Lung microvascular endothelial cell (primary cell): ENCODE measurements at regions not wholly inside any gene's neighbourhood (a gene's known extent, or its start where the extent isn't known, plus 50 kb on each side); places are given as distances from the start of the nearest gene placed in this dataset.
"Not testable (repeated sequence)": the region's sequence is repeated elsewhere in the genome, so short reads cannot be mapped to it uniquely, and the experiment has no call there.

Experiments used
- DNase-seq, 2 donors: peaks; one replicate each; pipeline versions ENCODE4 v3.0.0 to v3.0.0-alpha.2; 2010; ENCODE audit warnings: low read depth in 2 of 2

DNA sequence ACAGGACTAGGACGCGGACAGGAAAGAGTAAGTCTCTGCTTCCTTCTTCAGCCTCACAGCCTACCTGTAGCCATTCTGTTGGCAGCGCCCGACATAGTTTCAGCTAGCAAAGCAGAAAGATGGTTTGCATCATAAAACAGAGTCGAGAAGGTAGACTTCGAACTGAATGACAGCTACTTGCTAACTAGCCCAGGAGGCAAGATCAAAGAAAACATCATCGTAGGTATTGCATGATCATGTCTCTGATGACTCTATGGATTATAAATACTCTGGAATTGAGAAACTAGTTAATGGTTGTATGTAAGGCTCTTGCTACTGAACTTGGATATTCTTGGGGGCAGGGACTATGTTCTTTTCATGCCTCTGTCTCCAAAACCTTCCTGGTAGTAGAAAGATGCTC is 333.1 kb upstream of the KLF3 start:
- no peak for DNase-seq

DNA sequence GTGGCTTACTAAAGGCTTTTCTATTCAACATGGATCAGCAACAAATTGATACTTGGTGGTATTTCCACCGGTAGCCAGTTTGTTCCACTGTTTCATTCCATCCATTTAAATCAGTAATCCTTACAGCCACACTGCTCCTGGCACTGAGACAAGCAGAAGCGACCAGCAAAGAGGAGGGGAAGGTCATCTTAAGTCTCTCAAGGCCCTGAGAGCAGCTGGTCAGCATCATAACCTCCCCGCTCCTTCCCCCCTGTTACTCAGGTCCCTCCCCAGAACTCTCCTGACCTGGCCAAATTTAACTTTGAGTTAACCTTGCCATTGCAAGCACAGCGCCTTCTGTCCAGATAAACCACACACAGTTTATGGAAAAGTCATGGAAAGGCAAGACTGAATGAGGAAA is 331.3 kb upstream of the KLF3 start:
- no peak for DNase-seq

DNA sequence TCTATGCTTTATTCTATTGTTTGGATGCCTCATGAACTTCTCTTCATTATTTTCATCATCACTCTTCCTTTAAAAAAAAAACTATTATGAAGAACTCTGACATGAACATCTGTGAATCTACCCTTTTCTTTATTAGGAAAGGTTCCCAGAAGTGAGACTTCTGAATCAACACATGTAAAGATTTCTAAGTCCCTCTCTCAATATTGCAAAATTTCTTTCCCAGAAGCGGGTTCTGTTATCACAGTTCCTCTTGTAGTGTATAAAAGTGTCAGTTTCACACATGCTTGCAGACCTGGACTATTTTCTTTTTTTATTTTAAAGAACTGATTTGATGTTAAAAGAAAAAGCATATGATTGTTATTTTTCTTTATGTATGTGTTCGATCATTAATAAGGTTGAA is 330.8 kb upstream of the KLF3 start:
- no peak for DNase-seq

DNA sequence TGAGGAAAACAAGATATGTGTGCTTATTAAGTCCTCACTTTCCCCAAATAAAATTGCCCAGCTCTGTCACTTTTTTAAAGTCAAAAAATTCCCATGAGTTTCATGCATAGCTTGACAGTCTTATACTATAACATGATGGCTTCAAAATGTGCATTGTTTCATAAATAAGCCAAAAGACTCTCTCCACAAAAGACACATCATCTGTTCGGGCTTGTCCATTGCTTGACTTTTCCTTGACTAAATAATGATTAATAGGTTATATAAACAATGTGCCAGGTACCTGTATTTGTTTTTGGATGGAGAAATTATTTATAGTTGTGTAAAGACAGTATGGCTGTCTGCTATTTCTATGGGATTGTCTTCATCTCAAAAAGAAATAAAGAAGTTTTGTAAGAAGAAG is 329.2 kb upstream of the KLF3 start:
- DNase-seq: no peak

DNA sequence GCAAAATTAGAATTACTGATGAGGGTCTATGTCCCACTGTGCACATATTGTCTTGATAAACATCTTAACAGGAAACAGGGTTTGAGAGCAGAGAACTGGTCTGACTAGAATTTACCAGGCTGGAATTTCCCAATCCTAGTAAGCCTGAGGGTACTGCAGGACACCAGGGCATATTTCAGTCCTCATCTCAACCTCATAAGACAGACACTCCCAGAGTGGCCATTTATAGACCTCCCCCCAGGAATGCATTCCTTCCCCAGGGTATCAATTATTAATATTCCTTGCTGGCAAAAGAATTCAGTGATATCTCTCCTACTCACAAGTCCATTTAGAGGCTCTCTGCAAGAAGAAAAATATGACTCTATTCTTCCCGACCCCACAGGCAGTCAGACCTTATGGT is 325.1 kb upstream of the KLF3 start:
- not testable (repeated sequence) for DNase-seq

DNA sequence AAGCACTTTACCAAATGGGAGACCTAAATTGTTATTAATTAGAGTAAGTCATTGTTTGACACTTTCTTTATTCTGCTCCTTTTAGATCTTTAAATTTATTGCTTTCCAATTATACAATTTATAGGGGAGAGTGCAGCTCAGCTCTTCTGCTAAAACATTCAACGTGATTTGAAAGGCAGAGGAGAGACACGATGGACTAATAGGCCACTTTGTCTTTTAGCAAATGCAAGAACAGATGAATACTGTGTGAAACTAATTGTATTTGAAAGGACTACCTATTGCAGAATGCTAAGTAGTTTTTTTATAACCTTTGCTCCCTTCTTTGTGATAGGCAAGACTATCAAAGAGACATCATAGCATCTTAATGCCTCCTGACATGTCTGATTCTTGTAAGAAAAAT is 320.4 kb upstream of the KLF3 start:
- no peak for DNase-seq

DNA sequence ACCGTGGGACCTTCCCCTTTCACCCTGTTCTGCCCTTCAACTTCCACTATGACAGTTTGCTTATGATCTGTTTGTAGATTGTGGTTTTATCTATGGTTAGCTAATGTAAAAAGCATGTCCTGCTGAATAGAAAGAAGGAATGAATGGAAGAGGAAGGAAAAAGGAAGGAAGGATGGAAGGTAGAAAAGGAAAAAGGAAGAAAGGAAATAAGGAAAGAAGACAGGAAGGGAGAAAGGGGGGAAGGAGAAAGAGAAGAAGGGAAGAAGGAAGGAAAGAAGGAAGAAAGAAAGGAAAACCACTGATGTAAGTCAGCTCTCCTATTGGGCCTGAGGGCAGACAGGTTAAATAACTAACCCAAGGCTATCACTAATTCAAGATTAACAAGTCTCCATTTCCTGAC is 319.1 kb upstream of the KLF3 start:
- DNase-seq: no peak

DNA sequence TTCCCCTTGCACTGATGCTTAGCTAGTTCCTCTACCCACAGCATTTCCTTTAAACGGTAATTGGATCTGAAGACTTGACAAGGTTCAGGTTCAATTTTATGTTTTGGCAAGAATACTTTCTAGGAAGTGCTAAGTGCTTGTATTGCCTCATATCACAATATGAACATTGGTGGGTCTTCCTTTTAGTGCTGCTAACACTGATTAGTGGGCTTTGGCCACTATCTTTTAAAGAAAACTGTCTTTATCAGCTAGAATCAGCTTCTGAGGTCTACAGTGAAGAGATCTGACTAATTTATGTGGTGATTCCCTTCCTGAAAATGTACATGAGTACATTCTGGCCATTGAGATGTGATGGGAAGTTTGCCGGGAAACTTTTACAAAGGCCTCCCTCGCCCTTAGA is 316.7 kb upstream of the KLF3 start:
- DNase-seq: no peak

DNA sequence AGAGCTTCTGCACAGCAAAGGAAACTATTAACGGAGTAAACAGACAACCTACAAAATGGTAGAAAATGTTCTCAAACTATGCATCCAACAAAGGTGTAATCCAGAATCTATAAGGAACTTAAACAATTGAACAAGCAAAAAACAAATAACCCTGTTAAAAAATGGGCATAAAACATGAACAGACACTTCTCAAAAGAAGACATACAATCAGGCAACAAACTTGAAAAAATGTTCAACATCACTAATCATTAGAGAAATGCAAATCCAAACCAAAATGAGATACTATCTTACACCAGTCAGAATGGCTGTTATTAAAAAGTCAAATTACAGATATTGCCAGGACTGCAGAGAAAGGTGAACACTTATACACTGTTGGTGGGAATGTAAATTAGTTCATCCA is 309.6 kb upstream of the KLF3 start:
- DNase-seq: no peak

DNA sequence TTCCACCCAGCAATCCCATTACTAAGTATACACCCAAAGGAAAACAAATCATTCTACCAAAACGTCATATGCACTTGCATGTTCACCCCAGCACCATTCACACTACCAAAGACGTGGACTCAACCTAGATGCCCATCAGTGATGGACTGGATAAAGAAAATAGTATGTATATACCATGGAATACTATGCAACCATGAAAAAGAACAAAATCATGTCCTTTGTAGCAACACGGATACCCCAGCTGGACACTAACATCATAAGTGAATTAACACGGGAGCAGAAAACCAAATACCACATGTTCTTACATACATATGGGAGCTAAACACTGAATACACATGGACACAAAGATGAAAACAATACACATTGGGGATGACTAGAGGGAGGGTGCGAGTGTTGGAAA is 309.1 kb upstream of the KLF3 start:
- no peak for DNase-seq

DNA sequence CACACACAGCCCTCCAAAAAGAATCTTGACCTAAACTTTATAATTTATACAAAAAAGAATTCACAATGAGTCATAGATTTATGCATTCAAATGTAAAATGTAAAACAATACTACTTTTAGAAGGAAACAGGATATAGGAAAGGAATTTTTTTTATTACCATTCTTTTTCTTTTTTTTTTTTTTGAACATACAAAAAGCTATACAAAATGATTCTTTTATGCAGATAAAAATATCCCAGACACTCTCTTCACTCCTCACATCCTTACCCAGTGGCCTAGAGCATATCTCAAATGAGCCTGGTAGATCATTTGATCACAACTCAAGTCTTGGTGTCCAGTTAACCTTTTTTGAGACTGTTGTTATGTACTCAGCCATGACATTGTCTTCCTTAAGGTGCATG is 307.3 kb upstream of the KLF3 start:
- DNase-seq: no peak

DNA sequence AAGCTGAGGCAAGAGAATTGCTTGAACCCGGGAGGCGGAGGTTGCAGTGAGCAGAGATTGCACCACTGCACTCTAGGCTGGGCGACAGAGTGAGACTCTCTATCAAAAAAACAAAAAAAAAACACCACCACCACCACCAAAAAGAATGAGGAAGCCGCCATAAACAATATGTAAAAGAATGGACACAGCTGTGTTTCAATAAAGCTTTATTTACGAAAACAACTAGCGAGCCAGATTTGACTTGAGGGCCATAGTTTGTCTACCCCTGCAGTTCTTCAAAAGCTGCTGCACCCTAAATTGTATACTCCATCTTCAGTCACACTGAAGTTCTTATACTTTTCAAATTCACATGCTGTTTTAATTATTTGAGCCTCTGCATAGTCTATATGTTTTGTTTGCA is 306.5 kb upstream of the KLF3 start:
- DNase-seq: no peak

DNA sequence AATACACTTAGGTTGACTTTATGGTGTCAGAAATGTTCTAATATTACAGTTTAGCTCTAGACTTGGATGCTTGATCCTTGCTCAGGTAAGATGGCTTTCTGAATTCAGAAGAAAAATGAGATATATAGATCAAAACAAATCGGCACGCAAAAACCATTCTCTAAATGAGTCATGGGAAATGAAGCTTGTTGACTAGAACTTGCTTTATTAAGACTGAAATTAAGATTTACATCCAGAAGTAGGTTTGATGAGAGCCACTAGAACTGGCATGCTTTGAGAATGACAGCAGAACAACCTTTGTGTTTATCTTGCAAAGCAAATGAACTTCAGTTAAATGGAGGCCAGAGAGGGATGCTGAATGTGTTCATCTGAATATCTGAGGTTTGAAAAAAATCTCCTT is 304.9 kb upstream of the KLF3 start:
- no peak for DNase-seq

DNA sequence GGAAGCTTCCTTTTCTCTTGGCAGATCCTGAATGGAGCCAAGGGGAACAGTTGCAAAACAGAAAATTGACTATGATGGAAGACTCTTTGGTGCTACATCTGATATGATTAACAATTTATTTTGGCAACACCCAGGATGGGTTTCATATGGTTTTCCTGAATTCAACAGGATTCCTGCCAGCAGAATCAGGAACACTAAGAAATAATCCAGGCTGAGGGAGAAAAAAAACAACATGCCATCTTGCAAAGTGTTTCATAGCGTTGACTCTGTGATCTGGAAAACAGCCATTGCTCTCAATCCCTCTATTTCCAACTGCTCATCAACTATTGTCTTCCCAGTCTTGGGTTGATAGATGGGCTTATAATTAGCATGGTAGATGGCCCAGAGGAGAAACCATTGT is 303.8 kb upstream of the KLF3 start:
- no peak for DNase-seq

DNA sequence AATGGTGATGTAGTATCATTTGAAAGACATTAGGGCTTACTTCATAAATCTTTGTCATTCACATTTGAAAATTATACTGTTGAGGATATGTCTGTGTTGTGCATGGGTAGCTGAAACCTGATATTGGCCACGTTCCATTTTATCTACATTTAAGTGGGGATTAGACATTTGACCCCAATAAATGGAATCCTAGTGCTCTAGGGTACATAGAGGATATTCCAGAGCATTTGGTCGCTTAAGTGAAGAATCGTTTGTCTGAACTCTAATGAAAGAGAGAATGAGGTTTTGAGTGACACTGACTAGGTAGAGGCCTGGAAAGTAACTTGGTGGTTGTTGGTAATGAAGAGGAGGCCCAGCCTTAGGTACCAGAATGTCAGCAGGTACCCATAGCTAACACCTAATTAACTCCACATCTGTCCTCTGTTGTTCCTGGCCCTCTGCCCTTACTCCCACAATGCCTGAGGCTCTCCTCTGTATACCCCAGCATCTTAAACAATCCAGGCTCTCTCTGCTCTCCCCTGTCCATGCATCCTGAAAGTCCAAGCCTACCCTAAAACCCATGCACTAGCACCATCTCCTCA is 299.5 kb upstream of the KLF3 start:
- no peak for DNase-seq

DNA sequence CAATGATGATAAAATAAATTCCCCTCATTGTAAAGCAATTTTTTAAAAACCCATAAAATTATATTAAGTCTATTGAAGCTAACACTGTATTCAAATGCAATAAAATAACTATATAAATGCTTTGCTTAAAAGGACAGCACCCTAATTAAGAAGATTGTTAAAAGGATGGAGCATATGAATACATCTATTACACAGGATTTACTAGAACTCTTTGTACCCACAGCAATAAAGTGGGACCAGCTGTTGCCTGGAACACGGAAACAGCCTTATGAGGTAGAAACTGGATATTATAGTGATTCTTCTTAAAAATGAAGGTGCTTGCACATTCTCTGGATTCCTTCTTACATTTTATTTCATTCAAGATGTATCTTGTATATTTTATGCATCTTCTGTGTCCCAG is 298.7 kb upstream of the KLF3 start:
- DNase-seq: no peak

DNA sequence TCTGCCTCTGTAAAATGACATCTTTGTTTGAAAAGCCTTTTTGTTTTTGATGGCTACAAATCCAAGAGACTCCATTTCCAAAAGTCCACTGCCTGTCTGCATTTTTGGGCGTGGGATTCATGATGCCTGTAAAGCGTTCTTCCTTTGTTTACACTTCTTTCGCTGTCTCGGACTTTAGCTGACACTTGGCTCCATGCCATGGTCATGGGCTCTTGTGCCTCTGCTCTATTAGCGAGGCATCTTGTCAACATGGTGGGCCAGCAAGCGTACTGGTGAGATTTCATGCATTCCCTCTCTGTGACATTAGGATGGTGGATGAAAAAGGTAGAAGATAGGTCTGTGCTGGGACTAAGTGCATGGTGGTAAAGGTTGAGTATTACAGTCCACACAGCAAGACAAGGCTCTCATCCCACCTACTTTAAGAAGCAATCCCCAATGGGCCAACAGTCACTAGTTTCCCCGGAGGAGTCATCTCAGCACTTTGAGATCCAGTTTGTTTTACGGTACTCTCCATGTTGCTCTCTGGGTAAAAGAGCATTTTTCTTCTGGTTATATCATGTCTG is 298.2 kb upstream of the KLF3 start:
- DNase-seq: no peak

DNA sequence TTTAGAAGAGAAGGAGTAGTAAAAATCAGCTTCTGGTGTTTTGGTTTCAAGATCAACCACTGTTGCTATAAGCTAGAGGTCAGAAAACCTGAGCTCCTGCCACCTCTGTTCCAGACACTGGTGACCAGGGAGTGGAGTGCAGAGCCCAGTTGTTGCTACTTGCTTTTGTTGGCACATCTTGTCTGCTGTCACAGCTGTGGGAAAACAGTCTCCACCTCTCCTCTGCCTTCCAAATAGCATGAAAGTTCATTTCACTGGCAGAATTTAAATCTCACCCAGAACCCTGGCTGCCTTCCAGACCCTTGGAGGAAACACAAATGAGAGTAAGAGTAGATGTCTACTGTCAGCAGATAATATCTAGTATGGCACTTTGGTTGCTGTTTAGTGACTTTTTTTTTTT is 297.5 kb upstream of the KLF3 start:
- peak in 1 of 2 donors; percentile 54 for DNase-seq

DNA sequence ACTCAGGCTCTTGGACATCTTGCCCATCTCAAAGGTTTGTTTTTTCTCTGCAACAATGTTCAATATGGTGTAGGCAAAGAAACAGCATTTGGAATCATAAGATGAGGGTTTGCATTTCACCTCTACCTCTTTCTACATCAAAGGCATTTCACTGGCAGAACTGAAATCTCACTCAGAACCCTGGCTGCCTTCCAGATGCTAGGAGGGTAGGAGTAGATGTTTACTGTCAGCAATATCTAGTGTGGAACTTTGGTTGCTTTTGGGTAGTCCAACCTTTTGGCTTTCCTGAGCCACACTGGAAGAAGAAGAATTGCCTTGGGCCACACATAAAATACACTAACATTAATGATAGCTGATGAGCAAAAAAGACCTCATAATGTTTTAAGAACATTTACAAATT is 297.0 kb upstream of the KLF3 start:
- no peak for DNase-seq

DNA sequence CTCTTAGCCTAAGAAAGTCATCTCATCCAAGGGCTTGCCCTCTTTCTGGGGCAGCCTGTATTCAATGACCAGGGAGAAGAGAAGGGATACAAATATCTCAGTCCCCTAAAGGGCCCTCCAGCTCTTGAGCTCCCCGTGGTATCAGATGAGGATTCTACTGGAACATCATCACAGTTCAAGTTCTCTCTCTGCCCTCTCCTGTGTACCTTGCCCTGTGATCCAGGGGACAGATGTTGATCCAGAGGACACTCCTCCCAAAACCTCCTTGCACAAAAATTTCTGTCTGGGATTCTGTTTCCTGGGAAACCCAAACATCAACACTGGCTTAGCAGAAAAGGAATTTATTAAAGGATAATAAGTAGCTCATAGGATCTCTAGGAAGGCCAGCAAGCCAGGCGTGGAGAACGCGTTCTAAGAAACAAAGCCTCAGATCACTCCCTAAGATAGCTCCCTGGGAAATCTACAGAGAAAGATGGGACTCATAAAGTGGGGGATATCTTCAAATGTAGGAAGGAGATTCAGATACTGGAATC is 296.3 kb upstream of the KLF3 start:
- no peak for DNase-seq

DNA sequence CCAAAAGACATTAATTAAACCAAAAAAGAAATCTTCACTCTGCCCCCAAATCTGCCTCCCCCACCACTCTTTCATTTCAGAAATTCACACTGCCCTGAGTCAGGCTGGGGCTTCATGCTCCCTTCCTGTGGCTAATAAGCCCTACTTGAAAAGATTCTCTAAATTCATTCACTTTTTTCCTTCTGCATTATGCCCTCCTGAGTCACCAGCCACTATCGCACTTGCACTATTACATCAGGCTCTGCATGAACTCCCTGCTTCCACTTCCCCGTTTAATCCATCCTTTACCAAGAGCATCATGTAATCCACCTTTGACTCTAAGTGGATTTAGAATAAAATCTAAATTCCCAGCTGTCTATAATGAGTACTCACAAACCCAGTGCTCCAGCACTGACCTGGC is 295.4 kb upstream of the KLF3 start:
- peak in 1 of 2 donors; percentile 2 for DNase-seq

DNA sequence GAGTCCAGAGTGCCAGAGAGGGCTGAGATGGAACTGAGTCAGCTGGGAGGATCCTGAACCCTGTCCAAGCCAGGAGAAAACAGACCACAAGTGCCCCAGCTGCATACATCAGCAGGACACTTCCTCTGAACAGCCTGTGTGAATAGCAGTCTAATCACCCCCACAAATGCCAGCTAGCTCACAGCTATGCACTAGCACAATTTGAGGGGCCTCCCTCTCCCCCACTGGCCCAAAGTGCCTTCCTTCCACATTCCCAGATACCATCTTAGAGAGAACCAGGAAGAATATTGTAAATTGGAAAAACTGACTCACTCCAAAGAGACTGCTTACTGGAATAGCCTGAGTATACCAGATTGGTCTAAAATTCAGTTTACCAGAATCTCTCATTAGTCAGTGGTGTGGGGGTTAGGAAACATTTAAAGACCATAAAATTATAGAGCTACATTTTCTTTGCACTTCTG is 292.6 kb upstream of the KLF3 start:
- peak in 1 of 2 donors; percentile 7 for DNase-seq

DNA sequence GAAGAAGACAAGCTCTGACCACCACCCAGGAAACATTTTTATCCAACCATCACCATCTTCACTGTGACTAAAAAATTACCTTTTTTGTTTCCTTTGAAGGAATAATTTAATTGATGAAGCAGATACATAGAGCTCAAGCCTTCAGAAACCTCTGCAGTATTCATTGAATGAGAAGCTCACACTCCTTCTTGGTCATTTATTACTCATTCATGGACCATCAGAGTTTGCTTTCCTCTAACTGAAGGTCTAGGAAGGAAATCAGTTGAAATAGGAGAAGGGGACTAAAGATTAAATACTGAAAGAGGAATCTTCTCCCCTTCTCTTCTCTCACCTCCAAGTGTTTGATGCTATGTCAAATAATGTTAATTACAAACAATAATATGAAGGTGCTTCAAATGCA is 290.6 kb upstream of the KLF3 start:
- DNase-seq: no peak

DNA sequence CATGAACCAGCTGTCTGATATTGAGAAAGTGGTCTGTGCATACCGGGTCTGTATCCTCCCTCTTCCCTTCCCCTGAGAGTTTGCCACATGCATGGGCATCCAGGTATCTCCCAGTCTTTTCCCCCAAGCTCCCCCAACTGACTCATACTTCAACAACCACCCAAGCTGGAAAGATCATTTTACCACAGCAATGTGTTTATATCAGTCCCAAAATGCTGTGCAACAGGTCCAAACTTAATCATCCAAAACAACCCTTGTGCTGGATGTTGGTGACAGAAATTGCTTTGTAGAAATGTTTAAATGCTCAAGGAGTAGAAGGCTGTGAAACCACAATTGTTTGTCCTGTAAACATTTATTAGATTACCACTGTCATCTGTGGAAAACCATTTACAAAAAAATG is 286.8 kb upstream of the KLF3 start:
- DNase-seq: no peak
